ENCODE measurements at regions not wholly inside any gene's neighbourhood (a gene's known extent, or its start where the extent isn't known, plus 50 kb on each side); places are given as distances from the start of the nearest gene placed in this dataset.

DNA sequence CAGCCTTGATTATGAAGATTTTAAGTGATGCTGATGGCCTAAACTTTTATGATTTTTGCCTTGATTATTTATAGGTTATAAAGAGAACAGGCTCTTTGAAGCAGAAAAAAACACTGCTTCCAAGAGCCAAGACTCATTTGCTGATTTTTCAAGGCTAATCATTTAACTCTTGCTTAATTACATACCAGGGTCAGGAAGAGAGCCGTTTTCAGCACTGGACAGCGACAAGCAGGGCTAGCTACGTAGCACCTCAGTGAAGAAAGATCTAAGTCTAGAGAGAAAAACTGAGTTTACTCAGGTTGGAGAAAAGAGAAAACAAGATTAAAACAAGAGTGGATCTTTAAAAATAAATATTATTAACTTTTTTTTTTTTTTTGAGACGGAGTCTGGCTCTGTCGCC, 615.4 kb upstream of the B3GAT1 start:
- H3K27ac ChIP-seq (ENCODE audit: low read depth, low read length), result no peak overlapping the region
- TF ChIP-seq, protein P1, sequence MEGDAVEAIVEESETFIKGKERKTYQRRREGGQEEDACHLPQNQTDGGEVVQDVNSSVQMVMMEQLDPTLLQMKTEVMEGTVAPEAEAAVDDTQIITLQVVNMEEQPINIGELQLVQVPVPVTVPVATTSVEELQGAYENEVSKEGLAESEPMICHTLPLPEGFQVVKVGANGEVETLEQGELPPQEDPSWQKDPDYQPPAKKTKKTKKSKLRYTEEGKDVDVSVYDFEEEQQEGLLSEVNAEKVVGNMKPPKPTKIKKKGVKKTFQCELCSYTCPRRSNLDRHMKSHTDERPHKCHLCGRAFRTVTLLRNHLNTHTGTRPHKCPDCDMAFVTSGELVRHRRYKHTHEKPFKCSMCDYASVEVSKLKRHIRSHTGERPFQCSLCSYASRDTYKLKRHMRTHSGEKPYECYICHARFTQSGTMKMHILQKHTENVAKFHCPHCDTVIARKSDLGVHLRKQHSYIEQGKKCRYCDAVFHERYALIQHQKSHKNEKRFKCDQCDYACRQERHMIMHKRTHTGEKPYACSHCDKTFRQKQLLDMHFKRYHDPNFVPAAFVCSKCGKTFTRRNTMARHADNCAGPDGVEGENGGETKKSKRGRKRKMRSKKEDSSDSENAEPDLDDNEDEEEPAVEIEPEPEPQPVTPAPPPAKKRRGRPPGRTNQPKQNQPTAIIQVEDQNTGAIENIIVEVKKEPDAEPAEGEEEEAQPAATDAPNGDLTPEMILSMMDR (IDR thresholded peaks at IDR 0.05; ENCODE audit: extremely low read depth, low read depth, low read length), result no peak
- H3K4me3 ChIP-seq (ENCODE audit: insufficient read depth, low read length), result no peak overlapping the region
- no peaks in the 10 kb centered on the region for H3K4me1 ChIP-seq (ENCODE audit: insufficient read depth, low read length)
- no peaks in the 10 kb centered on the region for H3K79me2 ChIP-seq (ENCODE audit: insufficient read depth, low read length)
- H3K36me3 ChIP-seq (ENCODE audit: insufficient read depth, low read length), result no peaks in the 10 kb centered on the region
- H2AFZ ChIP-seq (ENCODE audit: low read length), result no peak overlapping the region
- no peak for DNase-seq (ENCODE audit: insufficient read length, low spot score, missing footprints)
- no peaks in the 10 kb centered on the region for H3K9me3 ChIP-seq (ENCODE audit: low read depth, low read length)
- no peak overlapping the region for H3K4me2 ChIP-seq (ENCODE audit: insufficient read depth, low read length)
- H3K27me3 ChIP-seq (ENCODE audit: insufficient read depth, low read length), result no peaks in the 10 kb centered on the region
- no peaks in the 10 kb centered on the region for H4K20me1 ChIP-seq (ENCODE audit: insufficient read depth, low read length)

DNA sequence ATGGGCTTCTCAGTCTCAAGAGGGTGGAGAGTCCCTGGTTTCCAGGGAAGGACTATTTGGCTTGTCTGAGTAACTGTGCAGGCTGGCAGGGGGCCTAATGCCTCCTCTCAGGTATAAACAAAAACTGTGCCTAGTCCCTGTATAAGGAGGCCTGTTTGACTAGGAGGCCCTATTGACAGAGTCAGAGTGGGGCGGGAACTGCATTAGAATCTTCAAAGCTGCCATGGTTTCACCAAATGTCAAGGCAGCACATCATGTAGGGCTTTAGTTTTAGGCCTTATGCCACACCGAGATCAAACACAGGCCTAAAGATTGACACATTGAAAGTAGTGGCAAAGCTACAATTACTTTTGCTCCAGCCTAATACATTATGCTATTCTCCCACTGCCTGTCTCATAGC, 611.5 kb upstream of the B3GAT1 start:
- no peaks in the 10 kb centered on the region for H3K4me1 ChIP-seq (ENCODE audit: insufficient read depth, low read length)

DNA sequence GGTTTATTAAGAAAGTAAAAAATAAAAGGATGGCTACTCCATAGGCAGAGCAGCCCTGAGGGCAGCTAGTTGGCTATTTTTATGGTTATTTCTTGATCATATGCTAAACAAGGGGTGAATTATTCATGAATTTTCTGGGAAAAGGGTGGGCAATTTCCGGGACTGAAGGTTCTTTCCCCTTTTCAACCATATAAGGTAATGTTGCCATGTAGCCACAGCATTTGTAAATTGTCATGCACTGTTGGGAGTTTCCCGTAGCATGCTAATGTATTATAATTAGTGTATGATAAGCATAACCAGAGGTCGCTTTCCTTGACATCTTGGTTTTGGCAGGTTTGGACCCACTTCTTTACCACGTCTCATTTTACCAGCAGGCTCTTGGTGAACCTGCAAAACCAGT, 610.4 kb upstream of the B3GAT1 start:
- H3K4me3 ChIP-seq (ENCODE audit: insufficient read depth, low read length), result no peak overlapping the region
- H4K20me1 ChIP-seq (ENCODE audit: insufficient read depth, low read length), result no peaks in the 10 kb centered on the region
- no peak overlapping the region for H3K4me2 ChIP-seq (ENCODE audit: insufficient read depth, low read length)
- TF ChIP-seq, protein P1 (IDR thresholded peaks at IDR 0.05; ENCODE audit: extremely low read depth, low read depth, low read length), result no peak
- no peaks in the 10 kb centered on the region for H3K36me3 ChIP-seq (ENCODE audit: insufficient read depth, low read length)
- H2AFZ ChIP-seq (ENCODE audit: low read length), result no peak overlapping the region
- H3K79me2 ChIP-seq (ENCODE audit: insufficient read depth, low read length), result no peaks in the 10 kb centered on the region
- no peaks in the 10 kb centered on the region for H3K27me3 ChIP-seq (ENCODE audit: insufficient read depth, low read length)
- no peak overlapping the region for H3K27ac ChIP-seq (ENCODE audit: low read depth, low read length)
- no peak for DNase-seq (ENCODE audit: insufficient read length, low spot score, missing footprints)
- no peaks in the 10 kb centered on the region for H3K4me1 ChIP-seq (ENCODE audit: insufficient read depth, low read length)
- no peaks in the 10 kb centered on the region for H3K9me3 ChIP-seq (ENCODE audit: low read depth, low read length)

More for the DNA sequence above, 611.5 kb upstream of the B3GAT1 start:
- Histone ChIP-seq H3K36me3 (ENCODE audit: insufficient read depth, low read length) (no peaks in the 10 kb centered on the region), H3K4me2 (ENCODE audit: insufficient read depth, low read length) (no peak overlapping the region), H4K20me1 (ENCODE audit: insufficient read depth, low read length) (no peaks in the 10 kb centered on the region), H3K27ac (ENCODE audit: low read depth, low read length) (no peak overlapping the region), H3K4me3 (ENCODE audit: insufficient read depth, low read length) (no peak overlapping the region), H3K9me3 (ENCODE audit: low read depth, low read length) (no peaks in the 10 kb centered on the region), H3K27me3 (ENCODE audit: insufficient read depth, low read length) (no peaks in the 10 kb centered on the region), H2AFZ (ENCODE audit: low read length) (no peak overlapping the region), H3K79me2 (ENCODE audit: insufficient read depth, low read length) (no peaks in the 10 kb centered on the region)
- TF ChIP-seq, protein P1 (IDR thresholded peaks at IDR 0.05; ENCODE audit: extremely low read depth, low read depth, low read length), result no peak
- DNase-seq (ENCODE audit: insufficient read length, low spot score, missing footprints), result no peak

DNA sequence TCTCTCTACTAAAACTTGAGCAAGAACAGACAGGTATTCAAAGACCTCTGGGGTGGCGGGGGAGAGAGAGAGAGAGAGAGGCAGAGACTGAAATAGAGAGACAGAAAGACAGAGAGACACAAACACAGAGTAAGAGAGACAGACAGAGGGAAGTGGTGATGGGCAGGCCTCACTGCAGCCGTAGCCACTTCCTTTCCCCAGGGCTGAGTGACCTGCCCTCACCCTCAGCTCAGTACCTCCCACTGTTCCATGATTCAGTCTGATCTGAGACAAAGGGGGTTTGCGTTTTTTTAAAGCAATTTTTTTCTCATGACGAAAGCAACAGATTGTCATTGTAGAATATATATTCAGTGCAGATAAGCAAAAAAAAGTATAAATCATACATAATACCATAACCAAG, 607.9 kb upstream of the B3GAT1 start:
- H3K9me3 ChIP-seq (ENCODE audit: low read depth, low read length), result no peaks in the 10 kb centered on the region
- no peak overlapping the region for H3K4me3 ChIP-seq (ENCODE audit: insufficient read depth, low read length)
- H2AFZ ChIP-seq (ENCODE audit: low read length), result no peak overlapping the region
- no peaks in the 10 kb centered on the region for H4K20me1 ChIP-seq (ENCODE audit: insufficient read depth, low read length)
- no peak for DNase-seq (ENCODE audit: insufficient read length, low spot score, missing footprints)
- H3K27ac ChIP-seq (ENCODE audit: low read depth, low read length), result no peak overlapping the region
- no peaks in the 10 kb centered on the region for H3K79me2 ChIP-seq (ENCODE audit: insufficient read depth, low read length)
- TF ChIP-seq, protein P1 (IDR thresholded peaks at IDR 0.05; ENCODE audit: extremely low read depth, low read depth, low read length), result no peak
- no peaks in the 10 kb centered on the region for H3K4me1 ChIP-seq (ENCODE audit: insufficient read depth, low read length)
- no peaks in the 10 kb centered on the region for H3K27me3 ChIP-seq (ENCODE audit: insufficient read depth, low read length)
- no peak overlapping the region for H3K4me2 ChIP-seq (ENCODE audit: insufficient read depth, low read length)
- no peaks in the 10 kb centered on the region for H3K36me3 ChIP-seq (ENCODE audit: insufficient read depth, low read length)

Data from osteoblast (primary cell).